ENCODE measurements at regions not wholly inside any gene's neighbourhood (a gene's known extent, or its start where the extent isn't known, plus 50 kb on each side); places are given as distances from the start of the nearest gene placed in this dataset.

GRCh38 chr3:31285833-31286486 lies 246.8 kb upstream of the STT3B start (continued):
- TF ChIP-seq, protein P1, sequence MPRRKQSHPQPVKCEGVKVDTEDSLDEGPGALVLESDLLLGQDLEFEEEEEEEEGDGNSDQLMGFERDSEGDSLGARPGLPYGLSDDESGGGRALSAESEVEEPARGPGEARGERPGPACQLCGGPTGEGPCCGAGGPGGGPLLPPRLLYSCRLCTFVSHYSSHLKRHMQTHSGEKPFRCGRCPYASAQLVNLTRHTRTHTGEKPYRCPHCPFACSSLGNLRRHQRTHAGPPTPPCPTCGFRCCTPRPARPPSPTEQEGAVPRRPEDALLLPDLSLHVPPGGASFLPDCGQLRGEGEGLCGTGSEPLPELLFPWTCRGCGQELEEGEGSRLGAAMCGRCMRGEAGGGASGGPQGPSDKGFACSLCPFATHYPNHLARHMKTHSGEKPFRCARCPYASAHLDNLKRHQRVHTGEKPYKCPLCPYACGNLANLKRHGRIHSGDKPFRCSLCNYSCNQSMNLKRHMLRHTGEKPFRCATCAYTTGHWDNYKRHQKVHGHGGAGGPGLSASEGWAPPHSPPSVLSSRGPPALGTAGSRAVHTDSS (CRISPR knock-in tag; conservative IDR thresholded peaks at IDR 0.05), result no peak
- TF ChIP-seq ZNF674 (CRISPR knock-in tag; IDR thresholded peaks at IDR 0.05; ENCODE audit: low read depth), result no peak
- TF ChIP-seq YEATS4 (CRISPR knock-in tag; IDR thresholded peaks at IDR 0.05; ENCODE audit: borderline replicate concordance), result 0 out of 2 replicates have a peak, but pooled peaks have one; percentile 20
- TF ChIP-seq ZNF331 (CRISPR knock-in tag; IDR thresholded peaks at IDR 0.05), result peak; percentile 22; the same call in 1 of the 2 replicates
- TF ChIP-seq PAXIP1 (CRISPR knock-in tag; conservative IDR thresholded peaks at IDR 0.05), result peak; percentile 90
- TF ChIP-seq HOMEZ (CRISPR knock-in tag; IDR thresholded peaks at IDR 0.05; ENCODE audit: low read depth), result peak; percentile 82
- no peak for TF ChIP-seq ZNF329 (CRISPR knock-in tag; IDR thresholded peaks at IDR 0.05; ENCODE audit: low read depth)
- TF ChIP-seq, protein P2, sequence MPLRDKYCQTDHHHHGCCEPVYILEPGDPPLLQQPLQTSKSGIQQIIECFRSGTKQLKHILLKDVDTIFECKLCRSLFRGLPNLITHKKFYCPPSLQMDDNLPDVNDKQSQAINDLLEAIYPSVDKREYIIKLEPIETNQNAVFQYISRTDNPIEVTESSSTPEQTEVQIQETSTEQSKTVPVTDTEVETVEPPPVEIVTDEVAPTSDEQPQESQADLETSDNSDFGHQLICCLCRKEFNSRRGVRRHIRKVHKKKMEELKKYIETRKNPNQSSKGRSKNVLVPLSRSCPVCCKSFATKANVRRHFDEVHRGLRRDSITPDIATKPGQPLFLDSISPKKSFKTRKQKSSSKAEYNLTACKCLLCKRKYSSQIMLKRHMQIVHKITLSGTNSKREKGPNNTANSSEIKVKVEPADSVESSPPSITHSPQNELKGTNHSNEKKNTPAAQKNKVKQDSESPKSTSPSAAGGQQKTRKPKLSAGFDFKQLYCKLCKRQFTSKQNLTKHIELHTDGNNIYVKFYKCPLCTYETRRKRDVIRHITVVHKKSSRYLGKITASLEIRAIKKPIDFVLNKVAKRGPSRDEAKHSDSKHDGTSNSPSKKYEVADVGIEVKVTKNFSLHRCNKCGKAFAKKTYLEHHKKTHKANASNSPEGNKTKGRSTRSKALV (CRISPR knock-in tag; IDR thresholded peaks at IDR 0.05), result 0 out of 2 replicates have a peak, but pooled peaks have one; percentile 51
- TF ChIP-seq RARA (CRISPR knock-in tag; IDR thresholded peaks at IDR 0.05), result peak; percentile 29; the same call in 1 of the 2 replicates
- TF ChIP-seq ZNF3 (CRISPR knock-in tag; IDR thresholded peaks at IDR 0.05), result no peak
- peak; percentile 44 for TF ChIP-seq NR2F6 (IDR thresholded peaks at IDR 0.05)
- TF ChIP-seq NR2F6 (CRISPR knock-in tag; IDR thresholded peaks at IDR 0.05), result no peak
- peak; percentile 92; the same call in 1 of the 2 replicates for TF ChIP-seq EHMT2 (IDR thresholded peaks at IDR 0.05; ENCODE audit: borderline replicate concordance, low read depth, low read length)
- TF ChIP-seq ZNF292 (CRISPR knock-in tag; IDR thresholded peaks at IDR 0.05; ENCODE audit: borderline replicate concordance, low read depth), result peak; percentile 51; the same call in 1 of the 2 replicates
- no peak for TF ChIP-seq HOXA9 (CRISPR knock-in tag; IDR thresholded peaks at IDR 0.05; ENCODE audit: borderline replicate concordance)
- TF ChIP-seq ZMYM4 (CRISPR knock-in tag; IDR thresholded peaks at IDR 0.05), result peak; percentile 57
- TF ChIP-seq POLR2A (IDR thresholded peaks at IDR 0.05; ENCODE audit: insufficient read depth in 1 of 2, low read depth in 2 of 2, low read length in 2 of 2), result peak; percentile 37 to 67; a peak in 3 of 4 replicates
- peak; percentile 70; the same call in 1 of the 2 replicates for TF ChIP-seq DRAP1 (CRISPR knock-in tag; IDR thresholded peaks at IDR 0.05)
- peak; percentile 66 for TF ChIP-seq ASH2L (IDR thresholded peaks at IDR 0.05; ENCODE audit: insufficient read length, low read depth, low read length)
- peak; percentile 53; the same call in 1 of the 2 replicates for TF ChIP-seq SOX5 (CRISPR knock-in tag; IDR thresholded peaks at IDR 0.05; ENCODE audit: borderline replicate concordance)

Measured in HepG2 (cell line).